ENCODE measurements at regions not wholly inside any gene's neighbourhood (a gene's known extent, or its start where the extent isn't known, plus 50 kb on each side); places are given as distances from the start of the nearest gene placed in this dataset.

DNA sequence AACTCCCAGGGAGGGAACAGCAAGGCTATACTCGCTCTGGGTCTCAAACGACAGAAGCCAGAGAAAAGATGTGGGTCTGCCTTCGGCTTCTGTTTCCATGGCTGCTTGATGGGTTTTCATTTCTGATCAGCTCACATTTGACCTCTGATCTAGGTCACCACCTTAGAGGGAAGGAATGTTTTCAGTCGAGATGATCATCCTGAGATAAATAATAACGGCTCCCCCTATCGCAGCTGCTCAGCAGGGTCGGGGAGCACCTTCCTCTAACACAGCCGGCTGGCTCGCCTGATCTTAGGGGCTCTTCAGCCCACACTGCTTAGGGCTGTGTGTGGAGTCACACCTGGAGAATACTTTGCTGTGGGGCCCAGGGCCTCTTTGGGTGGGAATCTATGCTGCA, 53.1 kb upstream of the ZNF648 start:
- Mint-ChIP-seq H3K4me3 (no peak overlapping the region), H3K9me3 (no peaks in the 10 kb centered on the region), H3K27ac (no peak overlapping the region), H3K36me3 (ENCODE audit: low read depth) (no peaks in the 10 kb centered on the region), H3K4me1 (ENCODE audit: low read depth) (no peaks in the 10 kb centered on the region), H3K27me3 (peaks cover 29% of the 10 kb centered on the region)
- DNase-seq (no peak), ATAC-seq (ENCODE audit: poor library complexity) (no peak)
- Histone ChIP-seq H3K36me3 (ENCODE audit: insufficient read depth, low read length) (no peaks in the 10 kb centered on the region), H3K9me3 (ENCODE audit: control insufficient read depth in 1 of 2, insufficient read depth in 1 of 2, low read length in 2 of 2) (no peaks in the 10 kb centered on the region), H3K4me3 (ENCODE audit: low read length) (no peak overlapping the region), H3K27ac (ENCODE audit: low read depth in 1 of 2, low read length in 2 of 2) (no peak overlapping the region), H3K27me3 (ENCODE audit: control insufficient read depth in 1 of 2, insufficient read depth in 2 of 2, low read length in 2 of 2) (no peaks in the 10 kb centered on the region), H3K4me1 (ENCODE audit: insufficient read depth, low read length) (peaks cover 6% of the 10 kb centered on the region)
- CTCF ChIA-PET = no interaction called here
- intact Hi-C loops (cut with DNase I, micrococcal nuclease) = no loop called here
- TF ChIP-seq, protein P1, sequence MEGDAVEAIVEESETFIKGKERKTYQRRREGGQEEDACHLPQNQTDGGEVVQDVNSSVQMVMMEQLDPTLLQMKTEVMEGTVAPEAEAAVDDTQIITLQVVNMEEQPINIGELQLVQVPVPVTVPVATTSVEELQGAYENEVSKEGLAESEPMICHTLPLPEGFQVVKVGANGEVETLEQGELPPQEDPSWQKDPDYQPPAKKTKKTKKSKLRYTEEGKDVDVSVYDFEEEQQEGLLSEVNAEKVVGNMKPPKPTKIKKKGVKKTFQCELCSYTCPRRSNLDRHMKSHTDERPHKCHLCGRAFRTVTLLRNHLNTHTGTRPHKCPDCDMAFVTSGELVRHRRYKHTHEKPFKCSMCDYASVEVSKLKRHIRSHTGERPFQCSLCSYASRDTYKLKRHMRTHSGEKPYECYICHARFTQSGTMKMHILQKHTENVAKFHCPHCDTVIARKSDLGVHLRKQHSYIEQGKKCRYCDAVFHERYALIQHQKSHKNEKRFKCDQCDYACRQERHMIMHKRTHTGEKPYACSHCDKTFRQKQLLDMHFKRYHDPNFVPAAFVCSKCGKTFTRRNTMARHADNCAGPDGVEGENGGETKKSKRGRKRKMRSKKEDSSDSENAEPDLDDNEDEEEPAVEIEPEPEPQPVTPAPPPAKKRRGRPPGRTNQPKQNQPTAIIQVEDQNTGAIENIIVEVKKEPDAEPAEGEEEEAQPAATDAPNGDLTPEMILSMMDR (IDR thresholded peaks at IDR 0.05) = no peak
- POLR2A ChIA-PET = no interaction called here

DNA sequence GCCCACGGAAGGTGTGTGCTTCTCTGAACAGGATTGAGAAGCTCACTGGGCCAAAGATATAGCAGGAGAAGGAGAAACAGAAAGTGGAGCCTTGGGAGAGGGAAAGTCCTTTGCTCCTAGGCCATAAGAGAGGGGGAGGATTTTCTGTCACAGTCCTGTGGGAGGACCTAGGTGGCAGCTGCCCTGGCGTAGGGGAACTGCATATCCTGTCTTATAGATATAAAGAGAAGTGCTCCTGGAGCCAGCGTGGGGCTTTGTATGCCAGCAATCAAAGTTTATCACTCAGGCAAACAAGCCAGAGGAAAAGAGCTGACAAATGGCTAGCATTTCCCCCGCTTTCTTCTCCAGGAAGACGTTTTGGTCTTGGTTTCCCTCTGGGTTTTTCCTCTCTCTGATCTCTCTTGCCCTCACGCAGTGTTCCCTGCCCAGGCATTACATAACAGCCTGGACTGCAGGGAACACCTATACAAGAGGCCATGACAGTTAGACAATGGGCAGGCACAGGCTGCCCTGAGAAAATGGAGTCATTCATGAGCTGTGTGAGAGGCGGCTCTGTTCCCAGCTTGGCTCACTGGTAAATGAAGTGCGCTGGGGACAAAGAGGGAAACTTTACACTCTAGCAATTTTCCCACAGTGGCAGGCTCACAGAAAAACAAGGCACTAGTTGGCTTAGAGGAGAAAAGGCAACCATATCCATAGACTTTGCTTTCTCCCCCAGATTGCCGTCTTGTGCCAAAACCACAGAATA, 52.5 kb upstream of the ZNF648 start:
- Histone ChIP-seq H3K27me3 (ENCODE audit: control insufficient read depth in 1 of 2, insufficient read depth in 2 of 2, low read length in 2 of 2) (no peaks in the 10 kb centered on the region), H3K4me3 (ENCODE audit: low read length) (no peak overlapping the region), H3K36me3 (ENCODE audit: insufficient read depth, low read length) (no peaks in the 10 kb centered on the region), H3K9me3 (ENCODE audit: control insufficient read depth in 1 of 2, insufficient read depth in 1 of 2, low read length in 2 of 2) (peaks cover 0 to 4% of the 10 kb centered on the region in 2 experiments), H3K27ac (ENCODE audit: low read depth in 1 of 2, low read length in 2 of 2) (no peak overlapping the region), H3K4me1 (ENCODE audit: insufficient read depth, low read length) (peaks cover 6% of the 10 kb centered on the region)
- intact Hi-C loops (cut with DNase I, micrococcal nuclease) = no loop called here
- no peaks in the 10 kb centered on the region for H3K4me1 Mint-ChIP-seq (ENCODE audit: low read depth)
- ATAC-seq (ENCODE audit: poor library complexity) (no peak), DNase-seq (no peak)
- no peaks in the 10 kb centered on the region for H3K9me3 Mint-ChIP-seq
- H3K27ac Mint-ChIP-seq = no peak overlapping the region
- ChIA-PET CTCF (no interaction called here), POLR2A (no interaction called here)
- no peak overlapping the region for H3K4me3 Mint-ChIP-seq
- TF ChIP-seq, protein P1 (IDR thresholded peaks at IDR 0.05) = no peak
- H3K36me3 Mint-ChIP-seq (ENCODE audit: low read depth) = no peaks in the 10 kb centered on the region
- peaks cover 29% of the 10 kb centered on the region for H3K27me3 Mint-ChIP-seq

DNA sequence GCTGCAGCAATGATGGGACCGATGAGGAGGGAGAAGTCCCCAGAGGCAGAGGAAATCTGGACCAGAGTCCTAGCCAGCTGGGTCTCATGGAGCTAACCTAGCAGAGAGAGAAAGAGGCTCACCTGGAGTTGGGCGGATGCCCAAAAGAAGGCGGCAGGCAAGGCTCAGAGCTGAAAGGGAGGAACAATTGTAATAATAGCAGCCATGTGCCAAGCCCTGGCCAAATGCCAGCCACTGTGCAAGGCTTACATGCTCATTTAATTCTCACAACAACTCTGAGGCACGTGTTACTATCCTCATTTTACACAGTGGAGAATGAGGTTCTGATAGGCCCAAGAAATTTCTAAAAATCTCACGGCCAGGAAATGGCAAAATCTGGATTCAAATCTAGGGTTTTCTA, 50.0 kb upstream of the ZNF648 start:
- Mint-ChIP-seq H3K4me1 (ENCODE audit: low read depth) (no peaks in the 10 kb centered on the region), H3K27me3 (peaks cover 35% of the 10 kb centered on the region), H3K9me3 (no peaks in the 10 kb centered on the region), H3K27ac (no peak overlapping the region), H3K36me3 (ENCODE audit: low read depth) (no peaks in the 10 kb centered on the region), H3K4me3 (no peak overlapping the region)
- Histone ChIP-seq H3K36me3 (ENCODE audit: insufficient read depth, low read length) (no peaks in the 10 kb centered on the region), H3K27ac (ENCODE audit: low read depth in 1 of 2, low read length in 2 of 2) (no peak overlapping the region), H3K27me3 (ENCODE audit: control insufficient read depth in 1 of 2, insufficient read depth in 2 of 2, low read length in 2 of 2) (peaks cover 0 to 4% of the 10 kb centered on the region in 2 experiments), H3K9me3 (ENCODE audit: control insufficient read depth in 1 of 2, insufficient read depth in 1 of 2, low read length in 2 of 2) (peaks cover 0 to 4% of the 10 kb centered on the region in 2 experiments), H3K4me1 (ENCODE audit: insufficient read depth, low read length) (peaks cover 6% of the 10 kb centered on the region), H3K4me3 (ENCODE audit: low read length) (no peak overlapping the region)
- POLR2A ChIA-PET = no interaction called here
- intact Hi-C loops (cut with DNase I, micrococcal nuclease) = no loop called here
- TF ChIP-seq, protein P1 (IDR thresholded peaks at IDR 0.05) = no peak
- no peak for ATAC-seq (ENCODE audit: poor library complexity)
- no peak for DNase-seq
- CTCF ChIA-PET = no interaction called here

Measured in CD4-positive, alpha-beta T cell (primary cell).